SU-DHL-6 (cell line): ENCODE measurements at regions not wholly inside any gene's neighbourhood (a gene's known extent, or its start where the extent isn't known, plus 50 kb on each side); places are given as distances from the start of the nearest gene placed in this dataset.

ENCODE experiments used
- H2AFZ ChIP-seq: fragments of 200-600 bp; sonication (generic); 2 replicates; pipeline ENCODE4 v1.6.1; 2014; ENCODE audit warnings: low read depth, mild to moderate bottlenecking, moderate library complexity, mixed read lengths, antibody characterized with exemption, low read length; ENCODE audit not compliant: severe bottlenecking
- H3F3A ChIP-seq: fragments of 200-600 bp; shearing (Covaris generic); 2 replicates; pipeline ENCODE4 v1.6.0; 2016; ENCODE audit warnings: antibody characterized with exemption, mild to moderate bottlenecking; ENCODE audit not compliant: insufficient read depth
- H3K27ac ChIP-seq: fragments of 200-600 bp; sonication (generic); 2 replicates; pipeline ENCODE4 v1.5.1; 2016; ENCODE audit warnings: low read depth, mild to moderate bottlenecking, low read length, moderate library complexity, mixed read lengths
- H3K27me3 ChIP-seq: fragments of 200-600 bp; sonication (generic), shearing (Covaris generic); 2 replicates; pipeline ENCODE4 v1.6.0; 2014; ENCODE audit warnings: mild to moderate bottlenecking, low read length
- H3K36me3 ChIP-seq: fragments of 200-600 bp; sonication (generic); 2 replicates; pipeline ENCODE4 v1.6.1; 2014; ENCODE audit warnings: mild to moderate bottlenecking, low read length, mixed read lengths
- H3K4me2 ChIP-seq: fragments of 300-600, 200-600 bp; shearing (Covaris generic), sonication (generic); 2 replicates; pipeline ENCODE4 v1.6.0; 2014; ENCODE audit warnings: low read length, low read depth, mild to moderate bottlenecking; ENCODE audit not compliant: poor library complexity, severe bottlenecking
- H3K4me3 ChIP-seq: fragments of 200-600 bp; sonication (generic); 2 replicates; pipeline ENCODE4 v1.5.1; 2014; ENCODE audit warnings: antibody characterized with exemption, low read length, mild to moderate bottlenecking, mixed read lengths; ENCODE audit not compliant: insufficient read depth, poor library complexity, severe bottlenecking
- H3K79me2 ChIP-seq: fragments of 200-600 bp; sonication (generic); 2 replicates; pipeline ENCODE4 v1.6.1; 2014; ENCODE audit warnings: mild to moderate bottlenecking, low read length, moderate library complexity; ENCODE audit not compliant: insufficient read depth
- H3K9ac ChIP-seq: fragments of 200-600 bp; sonication (generic); 2 replicates; pipeline ENCODE4 v1.7.0; 2014; ENCODE audit warnings: mild to moderate bottlenecking, low read length
- H3K9me2 ChIP-seq: fragments of 200-600 bp; sonication (generic); replicated peaks from 2 replicates; pipeline ENCODE4 v1.6.1; 2014; ENCODE audit warnings: low read length; ENCODE audit not compliant: insufficient read depth
- H3K9me3 ChIP-seq: fragments of 200-600 bp; sonication (generic); 2 replicates; pipeline ENCODE4 v1.6.1; 2014; ENCODE audit warnings: low read length, mixed read lengths; ENCODE audit not compliant: insufficient read depth
- H4K20me1 ChIP-seq: fragments of 200-600 bp; sonication (generic); 2 replicates; pipeline ENCODE4 v1.6.1; 2014; ENCODE audit warnings: low read depth, mild to moderate bottlenecking, antibody characterized with exemption, low read length, moderate library complexity, mixed read lengths
- EZH2phosphoT487 ChIP-seq: fragments of 200-600 bp; sonication (generic), shearing (Covaris generic); conservative IDR thresholded peaks from 2 replicates; pipeline ENCODE4 v1.6.1; 2018; ENCODE audit warnings: mild to moderate bottlenecking, antibody characterized with exemption, low read length, moderate library complexity, mixed read lengths
- TF ChIP-seq, protein P1 (sequence below): fragments of 200-600 bp; sonication (generic); IDR thresholded peaks from one replicate; pipeline ENCODE4 v1.5.1; 2017; ENCODE audit warnings: antibody characterized with exemption, mild to moderate bottlenecking, low read length, moderate library complexity; ENCODE audit not compliant: insufficient read depth, poor library complexity, severe bottlenecking

DNA sequence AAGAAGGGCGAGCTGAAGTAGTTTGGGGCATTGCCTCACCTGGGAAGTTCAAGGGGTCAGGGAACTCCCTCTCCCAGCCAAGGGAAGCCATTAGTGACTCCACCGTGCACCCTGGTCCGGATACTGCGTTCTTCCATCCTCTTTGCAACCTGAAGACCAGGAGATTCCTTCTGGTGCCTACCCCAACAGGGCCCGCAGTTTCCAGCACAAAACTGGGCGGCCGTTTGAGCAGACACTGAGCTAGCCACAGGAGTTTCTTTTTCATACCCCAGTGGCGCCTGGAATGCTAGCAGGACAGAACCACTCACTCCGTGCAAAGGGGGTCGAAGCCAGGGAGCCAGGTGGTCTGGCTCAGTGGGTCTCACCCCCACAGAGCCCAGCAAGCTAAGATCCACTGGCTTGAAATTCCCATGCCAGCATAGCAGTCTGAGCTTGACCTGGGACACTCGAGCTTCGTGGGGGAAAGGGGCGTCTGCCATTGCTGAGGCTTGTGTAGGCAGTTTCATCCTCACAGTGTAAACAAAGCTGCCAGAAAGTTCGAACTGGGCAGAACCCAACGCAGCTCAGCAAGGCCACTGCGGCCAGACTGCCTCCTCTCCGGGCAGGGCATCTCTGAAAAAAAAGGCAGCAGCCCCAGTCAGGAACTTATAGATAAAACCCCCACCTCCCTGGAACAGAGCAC lies 1039.4 kb upstream of the IGFBP7 start:
- Histone ChIP-seq H3K4me3 (no peak overlapping the region), H3K9ac (no peak overlapping the region), H3K4me2 (no peak overlapping the region), H3K79me2 (no peaks in the 10 kb centered on the region), H3K36me3 (no peaks in the 10 kb centered on the region), H3K9me3 (no peaks in the 10 kb centered on the region), H3K9me2 (no peaks in the 10 kb centered on the region), H3K27ac (no peak overlapping the region), H3F3A (no peaks in the 10 kb centered on the region), H2AFZ (no peak overlapping the region), H4K20me1 (no peaks in the 10 kb centered on the region), H3K27me3 (no peaks in the 10 kb centered on the region)
- TF ChIP-seq EZH2phosphoT487: no peak
- TF ChIP-seq, protein P1, sequence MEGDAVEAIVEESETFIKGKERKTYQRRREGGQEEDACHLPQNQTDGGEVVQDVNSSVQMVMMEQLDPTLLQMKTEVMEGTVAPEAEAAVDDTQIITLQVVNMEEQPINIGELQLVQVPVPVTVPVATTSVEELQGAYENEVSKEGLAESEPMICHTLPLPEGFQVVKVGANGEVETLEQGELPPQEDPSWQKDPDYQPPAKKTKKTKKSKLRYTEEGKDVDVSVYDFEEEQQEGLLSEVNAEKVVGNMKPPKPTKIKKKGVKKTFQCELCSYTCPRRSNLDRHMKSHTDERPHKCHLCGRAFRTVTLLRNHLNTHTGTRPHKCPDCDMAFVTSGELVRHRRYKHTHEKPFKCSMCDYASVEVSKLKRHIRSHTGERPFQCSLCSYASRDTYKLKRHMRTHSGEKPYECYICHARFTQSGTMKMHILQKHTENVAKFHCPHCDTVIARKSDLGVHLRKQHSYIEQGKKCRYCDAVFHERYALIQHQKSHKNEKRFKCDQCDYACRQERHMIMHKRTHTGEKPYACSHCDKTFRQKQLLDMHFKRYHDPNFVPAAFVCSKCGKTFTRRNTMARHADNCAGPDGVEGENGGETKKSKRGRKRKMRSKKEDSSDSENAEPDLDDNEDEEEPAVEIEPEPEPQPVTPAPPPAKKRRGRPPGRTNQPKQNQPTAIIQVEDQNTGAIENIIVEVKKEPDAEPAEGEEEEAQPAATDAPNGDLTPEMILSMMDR: no peak

DNA sequence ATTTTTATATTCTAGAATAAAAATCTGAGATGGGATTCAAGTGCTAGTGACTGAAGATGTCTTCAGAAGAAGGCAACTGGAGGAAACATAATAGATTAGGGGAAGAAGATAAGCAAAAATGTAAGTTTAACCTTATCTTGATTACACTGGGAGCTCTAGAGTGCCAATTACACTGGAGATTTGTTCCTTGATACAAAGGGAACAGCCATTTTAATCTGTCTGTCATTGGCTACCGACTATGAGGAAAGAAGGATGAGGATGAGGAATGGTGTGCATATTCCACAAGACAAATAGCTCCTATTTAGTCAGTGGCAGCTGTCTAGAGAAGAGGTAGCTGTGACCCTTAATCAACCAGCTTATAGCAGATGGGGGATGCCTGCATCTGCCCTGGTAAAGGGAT lies 1034.5 kb upstream of the IGFBP7 start:
- Histone ChIP-seq H3K9ac (no peak overlapping the region), H4K20me1 (no peaks in the 10 kb centered on the region), H3K4me3 (no peak overlapping the region), H3K36me3 (no peaks in the 10 kb centered on the region), H2AFZ (no peak overlapping the region), H3K9me2 (no peaks in the 10 kb centered on the region), H3K4me2 (no peak overlapping the region), H3K9me3 (no peaks in the 10 kb centered on the region), H3K27me3 (no peaks in the 10 kb centered on the region), H3K27ac (no peak overlapping the region), H3F3A (no peaks in the 10 kb centered on the region), H3K79me2 (no peaks in the 10 kb centered on the region)
- TF ChIP-seq, protein P1: no peak
- TF ChIP-seq EZH2phosphoT487: no peak

DNA sequence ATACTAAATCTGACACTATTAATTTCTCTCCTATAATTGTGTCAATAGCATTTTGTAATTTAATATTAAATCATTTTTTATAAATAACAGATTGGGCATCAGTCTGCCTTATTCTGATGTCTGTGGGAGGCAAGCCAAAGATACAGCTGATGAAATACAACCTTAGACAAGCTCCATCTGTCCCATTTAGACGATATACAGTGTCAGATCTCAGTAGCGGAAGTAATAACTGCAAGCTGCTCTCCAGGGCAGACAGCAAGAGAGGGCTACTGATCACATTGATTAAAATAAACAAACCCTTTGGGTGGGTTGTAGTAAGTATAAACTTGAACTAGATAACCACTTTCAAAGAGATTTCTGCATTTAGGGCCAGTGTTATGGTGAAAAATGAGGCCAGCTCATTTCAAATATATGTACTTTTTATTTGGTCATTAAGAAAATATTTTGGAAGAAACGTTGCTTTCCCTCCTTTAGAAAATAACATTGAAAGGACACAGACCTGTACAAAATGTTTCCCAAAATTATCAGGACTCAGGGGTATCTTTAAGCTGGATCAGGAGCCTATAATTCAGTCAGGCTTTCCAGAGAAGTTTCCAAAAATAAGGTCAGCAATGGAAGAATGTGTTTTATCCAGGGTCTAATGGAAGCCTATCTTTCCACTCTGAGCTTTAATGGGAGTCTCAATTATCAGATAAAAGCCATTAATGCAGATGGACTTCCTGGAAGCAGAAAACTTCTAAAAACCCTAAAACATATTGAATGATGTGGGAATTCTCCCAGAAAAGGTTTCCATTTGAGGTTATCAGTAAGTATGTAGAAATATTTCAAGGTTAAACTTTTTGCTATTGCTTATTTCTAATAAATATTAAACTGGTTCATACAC lies 1028.8 kb upstream of the IGFBP7 start:
- Histone ChIP-seq H3K9ac (no peak overlapping the region), H3K27me3 (no peaks in the 10 kb centered on the region), H3K9me3 (no peaks in the 10 kb centered on the region), H3K4me3 (no peak overlapping the region), H2AFZ (no peak overlapping the region), H3F3A (no peaks in the 10 kb centered on the region), H3K79me2 (no peaks in the 10 kb centered on the region), H4K20me1 (no peaks in the 10 kb centered on the region), H3K27ac (no peak overlapping the region), H3K36me3 (no peaks in the 10 kb centered on the region), H3K4me2 (no peak overlapping the region), H3K9me2 (no peaks in the 10 kb centered on the region)
- no peak for TF ChIP-seq EZH2phosphoT487
- TF ChIP-seq, protein P1: no peak
